Sigmoid colon (tissue), 6 donors: ENCODE measurements at regions not wholly inside any gene's neighbourhood (a gene's known extent, or its start where the extent isn't known, plus 50 kb on each side); places are given as distances from the start of the nearest gene placed in this dataset.
A peak's percentile ranks its signal among the peaks of the same experiment; 100 is the strongest.

ENCODE experiments used
- DNase-seq: peaks from one replicate; pipeline ENCODE4 v3.0.0-alpha.2; 2019
- H3K27ac ChIP-seq, 4 donors: fragments of 200-600 bp; sonication (generic); one replicate each; pipeline ENCODE4 v1.5.1; 2016 to 2019; ENCODE audit warnings: mild to moderate bottlenecking in 1 of 4
- H3K27me3 ChIP-seq, 3 donors: fragments of 200-600 bp; sonication (generic); one replicate each; pipeline ENCODE4 v1.5.1; 2019; ENCODE audit warnings: mild to moderate bottlenecking in 1 of 3
- H3K36me3 ChIP-seq, 4 donors: fragments of 200-600 bp; sonication (generic); one replicate each; pipeline ENCODE4 v1.5.1; 2016 to 2019
- H3K4me1 ChIP-seq, 4 donors: fragments of 200-600 bp; sonication (generic); one replicate each; pipeline ENCODE4 v1.5.1; 2017 to 2019
- H3K4me3 ChIP-seq, 4 donors: fragments of 200-600 bp; sonication (generic); one replicate each; pipeline ENCODE4 v1.5.1; 2017 to 2019; ENCODE audit warnings: mild to moderate bottlenecking in 2 of 4, moderate library complexity in 1 of 4
- H3K9me3 ChIP-seq, 4 donors: fragments of 200-600 bp in 3 of 4; sonication (generic) in 3 of 4; one replicate each; pipeline versions ENCODE4 v1.5.1 to v1.6.1; 2013 to 2019
- CTCF ChIP-seq, 4 experiments: fragments of 450-650 bp in 3 of 4; fragments of 200-600 bp in 1 of 4; IDR thresholded peaks; one replicate each; pipeline ENCODE4 v1.5.1; 2016 to 2019; ENCODE audit warnings: antibody characterized with exemption in 4 of 4, mild to moderate bottlenecking in 3 of 4, moderate library complexity in 2 of 4
- EP300 ChIP-seq, 4 donors: sonication (generic); formaldehyde crosslinking; IDR thresholded peaks; one replicate each; pipeline ENCODE4 v1.6.1; 2017; ENCODE audit warnings: antibody characterized with exemption in 4 of 4
- POLR2A ChIP-seq, 2 donors: fragments of 450-650 bp; IDR thresholded peaks; one replicate each; pipeline ENCODE4 v1.6.1; 2016; ENCODE audit warnings: antibody characterized with exemption in 2 of 2, mild to moderate bottlenecking in 2 of 2, moderate library complexity in 2 of 2
- POLR2AphosphoS5 ChIP-seq, 4 donors: sonication (generic); formaldehyde crosslinking; IDR thresholded peaks; one replicate each; pipeline ENCODE4 v1.6.1; 2017; ENCODE audit warnings: antibody characterized with exemption in 4 of 4
- WGBS, 2 donors: extraction: QIAGEN DNeasy Blood & Tissue Kit; methylation state at CpG; one replicate each; pipeline ENCODE4 v1.1.7; 2013; 5-methylcytosine and 5-hydroxymethylcytosine counted together
- intact Hi-C: fragments of 100-400 bp; cut with DNase I; formaldehyde crosslinking; loops from one replicate; pipeline ENCODE4 v1.15.1; 2023
- donor health status: healthy with polysubstance abuse.
- donor health status: healthy.

GRCh38 chr22:25406510-25407210 lies 157.8 kb upstream of the GRK3 start:
- peak; percentile 73 for DNase-seq
- Histone ChIP-seq H3K9me3 (no peaks in the 10 kb centered on the region), H3K4me3 (no peak overlapping the region), H3K27ac (no peak overlapping the region), H3K27me3 (no peaks in the 10 kb centered on the region), H3K4me1 (peaks cover 0 to 36% (median 35%) of the 10 kb centered on the region in 4 donors), H3K36me3 (no peaks in the 10 kb centered on the region)
- TF ChIP-seq CTCF (IDR thresholded peaks at IDR 0.05) (no peak), POLR2AphosphoS5 (IDR thresholded peaks at IDR 0.05) (peak in 1 of 4 donors; percentile 16)
- 89 to 90% methylated on average over 10 of the region's 10 CpGs for WGBS, 2 donors
- intact Hi-C loops = no loop called here

- DNase-seq = no peak
- intact Hi-C loops = no loop called here
- Histone ChIP-seq H3K4me1 (peaks cover 0 to 32% (median 29%) of the 10 kb centered on the region in 4 donors), H3K9me3 (no peaks in the 10 kb centered on the region), H3K27me3 (no peaks in the 10 kb centered on the region), H3K36me3 (no peaks in the 10 kb centered on the region), H3K4me3 (no peak overlapping the region), H3K27ac (no peak overlapping the region)
- 95 to 97% methylated on average over 11 of the region's 11 CpGs for WGBS, 2 donors
- TF ChIP-seq POLR2A (IDR thresholded peaks at IDR 0.05) (no peak), CTCF (IDR thresholded peaks at IDR 0.05) (no peak), EP300 (IDR thresholded peaks at IDR 0.05) (no peak), POLR2AphosphoS5 (IDR thresholded peaks at IDR 0.05) (no peak)
Observed at GRCh38 chr22:25407226-25407858, 157.1 kb upstream of the GRK3 start.

GRCh38 chr22:25407859-25408229 lies 156.6 kb upstream of the GRK3 start:
- no peaks in the 10 kb centered on the region for H3K9me3 ChIP-seq
- intact Hi-C loops = no loop called here

GRCh38 chr22:25409240-25409639 lies 155.2 kb upstream of the GRK3 start:
- 70 to 82% methylated on average over 3 of the region's 3 CpGs for whole genome bisulfite sequencing, 2 donors
- Histone ChIP-seq H3K36me3 (no peaks in the 10 kb centered on the region), H3K27ac (no peak overlapping the region), H3K27me3 (no peaks in the 10 kb centered on the region), H3K4me1 (peaks cover 0 to 13% (median 10%) of the 10 kb centered on the region in 4 donors), H3K4me3 (no peak overlapping the region), H3K9me3 (no peaks in the 10 kb centered on the region)
- TF ChIP-seq POLR2A (IDR thresholded peaks at IDR 0.05) (no peak), EP300 (IDR thresholded peaks at IDR 0.05) (no peak), CTCF (IDR thresholded peaks at IDR 0.05) (no peak), POLR2AphosphoS5 (IDR thresholded peaks at IDR 0.05) (no peak)
- intact Hi-C loops = no loop called here
- no peak for DNase-seq

More at GRCh38 chr22:25407859-25408229, 156.6 kb upstream of the GRK3 start:
- Histone ChIP-seq H3K4me3 (no peak overlapping the region), H3K27me3 (no peaks in the 10 kb centered on the region), H3K27ac (no peak overlapping the region), H3K36me3 (no peaks in the 10 kb centered on the region), H3K4me1 (peaks cover 0 to 27% (median 24%) of the 10 kb centered on the region in 4 donors)
- no peak for DNase-seq
- TF ChIP-seq CTCF (IDR thresholded peaks at IDR 0.05) = no peak
- no peak for TF ChIP-seq POLR2A (IDR thresholded peaks at IDR 0.05)
- no peak for TF ChIP-seq EP300 (IDR thresholded peaks at IDR 0.05)
- TF ChIP-seq POLR2AphosphoS5 (IDR thresholded peaks at IDR 0.05) = no peak
- 90 to 96% methylated on average over 2 of the region's 2 CpGs for WGBS, 2 donors
